ENCODE measurements at regions not wholly inside any gene's neighbourhood (a gene's known extent, or its start where the extent isn't known, plus 50 kb on each side); places are given as distances from the start of the nearest gene placed in this dataset.
"Not testable (repeated sequence)": the region's sequence is repeated elsewhere in the genome, so short reads cannot be mapped to it uniquely, and the experiment has no call there.

- DNase-seq, result no peak
Measured at GRCh38 chr4:154030152-154030551, 241.3 kb upstream of the SFRP2 start.

- no peak for DNase-seq
Measured at GRCh38 chr4:154029171-154029570, 240.3 kb upstream of the SFRP2 start.

GRCh38 chr4:154025110-154025509, 236.2 kb upstream of the SFRP2 start:
- DNase-seq, result no peak

GRCh38 chr4:154024097-154024694, 235.3 kb upstream of the SFRP2 start:
- DNase-seq, result no peak

GRCh38 chr4:154023671-154024070, 234.8 kb upstream of the SFRP2 start:
- DNase-seq, result not testable (repeated sequence)

GRCh38 chr4:154019811-154020210, 230.9 kb upstream of the SFRP2 start:
- no peak for DNase-seq

- DNase-seq, result peak; percentile 67
Measured at GRCh38 chr4:154018659-154019058, 229.8 kb upstream of the SFRP2 start.

GRCh38 chr4:154015578-154015977, 226.7 kb upstream of the SFRP2 start:
- DNase-seq, result peak; percentile 34

GRCh38 chr4:154014407-154015321, 225.8 kb upstream of the SFRP2 start:
- peak; percentile 93 for DNase-seq

GRCh38 chr4:154013576-154013975, 224.7 kb upstream of the SFRP2 start:
- DNase-seq, result peak; percentile 94

- DNase-seq, result no peak
Measured at GRCh38 chr4:154010371-154010770, 221.5 kb upstream of the SFRP2 start.

- DNase-seq, result no peak
Measured at GRCh38 chr4:154009788-154010187, 220.9 kb upstream of the SFRP2 start.

GRCh38 chr4:154009191-154009590, 220.3 kb upstream of the SFRP2 start:
- no peak for DNase-seq

- no peak for DNase-seq
Measured at GRCh38 chr4:154005171-154005520, 216.3 kb upstream of the SFRP2 start.

- no peak for DNase-seq
Measured at GRCh38 chr4:154004507-154005170, 215.8 kb upstream of the SFRP2 start.

GRCh38 chr4:154004016-154004415, 215.1 kb upstream of the SFRP2 start:
- no peak for DNase-seq

GRCh38 chr4:154003378-154003777, 214.5 kb upstream of the SFRP2 start:
- DNase-seq, result no peak

GRCh38 chr4:154001193-154001592, 212.3 kb upstream of the SFRP2 start:
- DNase-seq, result no peak

GRCh38 chr4:153997516-153997915, 208.6 kb upstream of the SFRP2 start:
- no peak for DNase-seq

- no peak for DNase-seq
Measured at GRCh38 chr4:153989505-153989904, 200.6 kb upstream of the SFRP2 start.

GRCh38 chr4:153988492-153989363, 199.8 kb upstream of the SFRP2 start:
- no peak for DNase-seq

GRCh38 chr4:153987291-153987690, 198.4 kb upstream of the SFRP2 start:
- no peak for DNase-seq

GRCh38 chr4:153976954-153977353, 188.1 kb upstream of the SFRP2 start:
- no peak for DNase-seq
